H1 (cell line): ENCODE measurements at regions not wholly inside any gene's neighbourhood (a gene's known extent, or its start where the extent isn't known, plus 50 kb on each side); places are given as distances from the start of the nearest gene placed in this dataset.

Experiments
- CTCF ChIA-PET: fragments of 300-600 bp; sonication (Branson Sonifier 250); formaldehyde crosslinking; loops from one replicate; lab custom pipeline; 2021; ENCODE audit not compliant: partially characterized antibody; lab: Charles Lee
- POLR2A ChIA-PET: fragments of 300-600 bp; sonication (Branson Sonifier 250); formaldehyde crosslinking; loops from one replicate; lab custom pipeline; 2021; ENCODE audit warnings: inconsistent platforms; ENCODE audit not compliant: partially characterized antibody; lab: Charles Lee
- DNase-seq, 2 experiments: peaks; one replicate each; pipeline versions ENCODE4 v3.0.0 to v3.0.0-alpha.2; 2010 to 2022; ENCODE audit warnings: low spot score in 2 of 2, low read depth in 1 of 2, mixed read lengths in 1 of 2
- FAIRE-seq: peaks from 2 replicates; lab custom pipeline; 2011; peaks lifted over from hg19 to GRCh38; lab: Jason Lieb, UNC
- H2AFZ ChIP-seq: 2 replicates; pipeline ENCODE4 v1.8.1; 2012; ENCODE audit warnings: low read length, inconsistent platforms
- H2AK5ac ChIP-seq: 2 replicates; pipeline ENCODE4 v1.6.1; 2013; ENCODE audit warnings: low read depth, low read length
- H2BK120ac ChIP-seq: replicated peaks from 2 replicates; pipeline ENCODE3; 2013; ENCODE audit warnings: low read depth, low read length, inconsistent platforms
- H2BK12ac ChIP-seq: 2 replicates; pipeline ENCODE4 v1.6.1; 2013; ENCODE audit warnings: low read depth, low read length
- H2BK15ac ChIP-seq: 2 replicates; pipeline ENCODE4 v1.6.1; 2013; ENCODE audit warnings: low read length
- H2BK20ac ChIP-seq: 2 replicates; pipeline ENCODE4 v1.6.1; 2013; ENCODE audit warnings: low read length
- H2BK5ac ChIP-seq: 2 replicates; pipeline ENCODE4 v1.6.1; 2013; ENCODE audit warnings: low read depth, low read length
- H3K14ac ChIP-seq: 2 replicates; pipeline ENCODE4 v1.6.1; 2013; ENCODE audit warnings: inconsistent platforms; ENCODE audit not compliant: insufficient read length
- H3K18ac ChIP-seq: 2 replicates; pipeline ENCODE4 v1.6.1; 2013; ENCODE audit warnings: low read length; ENCODE audit errors: extremely low read depth
- H3K23ac ChIP-seq: 2 replicates; pipeline ENCODE4 v1.6.1; 2013; ENCODE audit warnings: inconsistent platforms; ENCODE audit not compliant: insufficient read length
- H3K23me2 ChIP-seq: 2 replicates; pipeline ENCODE4 v1.6.1; 2013; ENCODE audit warnings: low read depth, low read length
- H3K27ac ChIP-seq: 2 replicates; pipeline ENCODE4 v1.6.1; 2011; ENCODE audit warnings: low read depth, low read length, inconsistent platforms
- H3K27me3 ChIP-seq, 4 experiments: replicated peaks in 1 of 4; 1 replicate in 1 of 4; 2 replicates in 3 of 4; pipeline versions ENCODE4 v1.6.1 to v1.8.1; 2011 to 2013; ENCODE audit warnings: low read length in 3 of 4, mild to moderate bottlenecking in 3 of 4, inconsistent platforms in 2 of 4, mixed read lengths in 2 of 4, moderate library complexity in 1 of 4; ENCODE audit not compliant: control insufficient read depth in 3 of 4, insufficient read depth in 3 of 4; ENCODE audit errors: extremely low read depth in 1 of 4
- H3K36me3 ChIP-seq, 4 experiments: 2 replicates each; pipeline versions ENCODE4 v1.6.1 to v1.8.1; 2011 to 2013; ENCODE audit warnings: mild to moderate bottlenecking in 4 of 4, low read length in 3 of 4, moderate library complexity in 2 of 4, control low read depth in 1 of 4, inconsistent platforms in 1 of 4; ENCODE audit not compliant: insufficient read depth in 4 of 4, control insufficient read depth in 2 of 4
- H3K4ac ChIP-seq: replicated peaks from 2 replicates; pipeline ENCODE3; 2013; ENCODE audit warnings: low read length, low read depth, mixed read lengths, inconsistent platforms; ENCODE audit not compliant: insufficient read length
- H3K4me1 ChIP-seq, 4 experiments: replicated peaks in 1 of 4; 1 replicate in 1 of 4; 2 replicates in 3 of 4; pipeline versions ENCODE4 v1.6.1 to v1.8.1; 2011 to 2013; ENCODE audit warnings: low read length in 3 of 4, inconsistent platforms in 2 of 4, mixed read lengths in 1 of 4; ENCODE audit not compliant: insufficient read depth in 4 of 4, control insufficient read depth in 3 of 4
- H3K4me2 ChIP-seq, 2 experiments: 2 replicates each; pipeline versions ENCODE4 v1.6.1 to v1.8.1; 2011 to 2013; ENCODE audit warnings: low read depth in 2 of 2, low read length in 2 of 2, control low read depth in 1 of 2, inconsistent platforms in 1 of 2, mild to moderate bottlenecking in 1 of 2; ENCODE audit not compliant: insufficient read depth in 1 of 2
- H3K4me3 ChIP-seq, 4 experiments: fragments of 200-600, 300-600 bp in 1 of 4; sonication (generic), shearing (Covaris generic), sonication (Bioruptor Twin) in 1 of 4; 2 replicates each; pipeline versions ENCODE4 v1.5.1 to v1.8.1; 2011 to 2016; ENCODE audit warnings: low read length in 4 of 4, low read depth in 3 of 4, control low read depth in 2 of 4, inconsistent platforms in 2 of 4, mild to moderate bottlenecking in 2 of 4, mixed read lengths in 1 of 4, moderate library complexity in 1 of 4; ENCODE audit not compliant: insufficient read depth in 2 of 4; ENCODE audit errors: extremely low read depth in 1 of 4
- H3K56ac ChIP-seq: replicated peaks from 2 replicates; pipeline ENCODE3; 2013; ENCODE audit warnings: low read depth, mild to moderate bottlenecking, mixed read lengths, low read length, inconsistent platforms; ENCODE audit not compliant: insufficient read length
- H3K79me1 ChIP-seq: 2 replicates; pipeline ENCODE4 v1.6.1; 2013; ENCODE audit warnings: low read depth, low read length, control low read depth
- H3K79me2 ChIP-seq, 2 experiments: 2 replicates each; pipeline versions ENCODE4 v1.6.1 to v1.8.1; 2012 to 2013; ENCODE audit warnings: low read length in 2 of 2, mild to moderate bottlenecking in 2 of 2, inconsistent platforms in 1 of 2; ENCODE audit not compliant: insufficient read depth in 2 of 2, control insufficient read depth in 1 of 2
- H3K9ac ChIP-seq, 4 experiments: replicated peaks in 1 of 4; 1 replicate in 1 of 4; 2 replicates in 3 of 4; pipeline versions ENCODE4 v1.6.1 to v1.8.1; 2011 to 2013; ENCODE audit warnings: low read depth in 3 of 4, low read length in 3 of 4, control low read depth in 2 of 4, mild to moderate bottlenecking in 2 of 4, moderate library complexity in 2 of 4, inconsistent platforms in 1 of 4; ENCODE audit errors: extremely low read depth in 1 of 4
- H3K9me3 ChIP-seq, 2 experiments: 2 replicates each; pipeline versions ENCODE4 v1.6.1 to v1.8.1; 2012 to 2013; ENCODE audit warnings: mild to moderate bottlenecking in 2 of 2, moderate library complexity in 2 of 2, control low read depth in 1 of 2, inconsistent platforms in 1 of 2, low read depth in 1 of 2, low read length in 1 of 2, mixed read lengths in 1 of 2; ENCODE audit not compliant: insufficient read depth in 2 of 2
- H4K20me1 ChIP-seq, 2 experiments: replicated peaks in 1 of 2; 2 replicates each; pipeline versions ENCODE3 to v1.8.1; 2011 to 2013; ENCODE audit warnings: inconsistent platforms in 2 of 2, low read length in 2 of 2, mild to moderate bottlenecking in 1 of 2; ENCODE audit not compliant: insufficient read depth in 2 of 2, control insufficient read depth in 1 of 2
- H4K5ac ChIP-seq: 2 replicates; pipeline ENCODE4 v1.6.1; 2013; ENCODE audit warnings: low read length, low read depth, mixed read lengths, inconsistent platforms; ENCODE audit not compliant: insufficient read length
- H4K8ac ChIP-seq: 2 replicates; pipeline ENCODE4 v1.8.0; 2013; ENCODE audit warnings: mild to moderate bottlenecking, moderate library complexity, low read length, inconsistent platforms; ENCODE audit not compliant: insufficient read depth; ENCODE audit errors: extremely low read depth
- H4K91ac ChIP-seq: replicated peaks from 2 replicates; pipeline ENCODE3; 2013; ENCODE audit warnings: low read length, mixed read lengths, inconsistent platforms; ENCODE audit not compliant: insufficient read length
- RFX5 ChIP-seq: IDR thresholded peaks from 2 replicates; pipeline ENCODE4 v1.6.1; 2011; ENCODE audit warnings: low read depth, low read length, improper control_type of control experiment, borderline replicate concordance
- ZNF274 ChIP-seq: IDR thresholded peaks from 2 replicates; pipeline ENCODE4 v1.7.0; 2012; ENCODE audit warnings: low read length, borderline replicate concordance; ENCODE audit errors: extremely low read depth
- WGBS, 2 experiments: shearing (Covaris generic) in 1 of 2; methylation state at CpG; one replicate each; pipeline versions ENCODE4 v1.1.6 to v1.1.7; 2013 to 2015; ENCODE audit warnings: low lambda C conversion rate in 2 of 2, mixed read lengths in 2 of 2, inconsistent platforms in 1 of 2, low coverage in 1 of 2, missing lambda C conversion rate in 1 of 2; ENCODE audit not compliant: insufficient replicate concordance in 2 of 2, insufficient coverage in 1 of 2, insufficient read length in 1 of 2; ENCODE audit errors: extremely low coverage in 1 of 2, missing lambda C conversion rate in 1 of 2; 5-methylcytosine and 5-hydroxymethylcytosine counted together

DNA sequence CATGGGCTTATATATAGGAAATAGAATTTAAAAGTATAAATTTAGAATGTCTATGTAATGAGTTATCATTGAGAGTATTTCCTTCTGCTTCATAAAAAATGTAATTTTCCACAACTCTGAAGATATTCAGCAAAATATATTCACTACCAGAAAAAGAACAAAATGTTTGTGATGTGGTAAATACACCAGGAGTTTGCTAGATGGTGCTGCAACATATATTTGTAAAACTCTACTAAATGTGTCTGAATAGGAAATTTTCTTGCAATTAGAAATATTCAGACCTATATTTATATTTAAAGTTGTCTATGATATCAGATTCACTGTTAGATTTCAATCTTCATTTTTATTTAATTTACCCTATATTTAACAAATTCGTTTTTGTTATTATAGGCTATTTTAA, 201.1 kb downstream of the PPP1R3A start:
- Histone ChIP-seq H2BK12ac (no peak overlapping the region), H2BK5ac (no peak overlapping the region), H4K5ac (no peak overlapping the region), H3K27ac (no peak overlapping the region), H3K79me1 (no peaks in the 10 kb centered on the region), H3K9ac (no peak overlapping the region), H3K18ac (no peak overlapping the region), H3K23me2 (no peaks in the 10 kb centered on the region; the same call in 1 of the 2 replicates), H2BK15ac (no peak overlapping the region), H2BK120ac (no peak overlapping the region), H3K4me2 (no peak overlapping the region), H3K14ac (no peak overlapping the region), H3K79me2 (no peaks in the 10 kb centered on the region), H4K8ac (no peak overlapping the region), H3K9me3 (no peaks in the 10 kb centered on the region), H3K4me3 (no peak overlapping the region), H3K56ac (no peak overlapping the region), H4K91ac (no peak overlapping the region), H4K20me1 (no peaks in the 10 kb centered on the region), H2BK20ac (no peak overlapping the region), H2AK5ac (no peak overlapping the region), H3K4ac (no peak overlapping the region), H3K36me3 (no peaks in the 10 kb centered on the region), H2AFZ (no peak overlapping the region), H3K4me1 (no peaks in the 10 kb centered on the region), H3K27me3 (no peaks in the 10 kb centered on the region), H3K23ac (no peak overlapping the region)
- FAIRE-seq: no peak
- no peak for DNase-seq
- ChIA-PET CTCF (interaction anchor here (1.1 kb wide), 1 partner anchor 12 kb away, joined by 3 read pairs; no protein-coding TSS in a partner anchor), POLR2A (no interaction called here)
- WGBS, 2 experiments: 81% methylated on average over 1 of the region's 1 CpG; no CpG with 5 or more reads in 1 of the 2 experiments
- TF ChIP-seq RFX5 (no peak), ZNF274 (no peak)
